Activated B cell treated with CpG ODN at 0.5 μM for 24 hours (primary cell): ENCODE measurements at regions not wholly inside any gene's neighbourhood (a gene's known extent, or its start where the extent isn't known, plus 50 kb on each side); places are given as distances from the start of the nearest gene placed in this dataset.

Experiments used
- ATAC-seq: fragments of 200-7000 bp; cut with Tn5 transposase; one replicate; pipeline ENCODE4 v1.10.0; 2021; ENCODE audit warnings: low read depth, mild to moderate bottlenecking, moderate library complexity
- CTCF ChIA-PET: fragments of 350-600 bp; sonication (Branson Sonifier 250); formaldehyde crosslinking; loops from one replicate; lab custom pipeline; 2021; ENCODE audit warnings: antibody characterized with exemption; lab: Charles Lee
- POLR2A ChIA-PET: fragments of 350-600 bp; sonication (Branson Sonifier 250); formaldehyde crosslinking; loops from one replicate; lab custom pipeline; 2021; ENCODE audit warnings: antibody characterized with exemption; lab: Charles Lee
- DNase-seq: peaks from one replicate; pipeline ENCODE4 v3.0.0; 2022
- H3K27ac Mint-ChIP-seq: one replicate; pipeline ENCODE4 v1.8.0; 2020; ENCODE audit warnings: mixed read lengths
- H3K27me3 Mint-ChIP-seq: one replicate; pipeline ENCODE4 v1.8.0; 2021; ENCODE audit warnings: mixed read lengths
- H3K36me3 Mint-ChIP-seq: one replicate; pipeline ENCODE4 v1.8.0; 2021; ENCODE audit warnings: low read depth, mixed read lengths
- H3K4me1 Mint-ChIP-seq: one replicate; pipeline ENCODE4 v1.8.0; 2021; ENCODE audit warnings: mixed read lengths
- H3K4me3 Mint-ChIP-seq: one replicate; pipeline ENCODE4 v1.8.0; 2020; ENCODE audit warnings: mild to moderate bottlenecking, mixed read lengths
- H3K9me3 Mint-ChIP-seq: one replicate; pipeline ENCODE4 v1.8.0; 2020; ENCODE audit warnings: mixed read lengths
- CTCF ChIP-seq: fragments of 200-600 bp; IDR thresholded peaks from one replicate; pipeline ENCODE4 v1.8.0; 2022; ENCODE audit warnings: antibody characterized with exemption, mild to moderate bottlenecking
- intact Hi-C: fragments of 100-400 bp; cut with micrococcal nuclease; formaldehyde crosslinking; loops from one replicate; pipeline ENCODE4 v1.15.1; 2024

- POLR2A ChIA-PET: no interaction called here
- Mint-ChIP-seq H3K4me1 (no peaks in the 10 kb centered on the region), H3K4me3 (no peak overlapping the region), H3K27me3 (peaks cover 8% of the 10 kb centered on the region), H3K36me3 (no peaks in the 10 kb centered on the region), H3K27ac (no peak overlapping the region), H3K9me3 (no peaks in the 10 kb centered on the region)
- intact Hi-C loops: no loop called here
- TF ChIP-seq CTCF: no peak
- DNase-seq: no peak
- ATAC-seq: no peak
- CTCF ChIA-PET: no interaction called here
Measured at GRCh38 chr9:117551171-117551570, 136.3 kb upstream of the ASTN2 start.

DNA sequence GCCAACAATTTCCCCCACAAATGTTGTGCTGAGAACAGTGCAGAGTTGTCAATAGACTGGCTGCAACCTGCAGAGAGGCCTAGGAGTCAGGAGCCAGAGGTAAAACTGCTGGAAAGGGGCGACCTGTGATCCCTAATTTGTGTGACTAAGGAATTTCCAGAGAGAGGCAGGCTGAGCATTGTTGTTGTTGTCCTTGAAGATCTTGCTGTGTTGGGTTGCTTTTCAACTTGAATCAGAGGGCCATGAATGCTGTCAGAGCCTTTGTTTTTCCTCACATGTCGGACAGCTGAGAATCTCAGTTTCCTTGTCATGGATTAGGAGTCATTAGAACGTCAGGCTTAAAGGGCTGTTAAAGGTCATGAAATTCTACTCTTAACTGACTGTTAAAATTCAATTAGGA, 134.6 kb upstream of the ASTN2 start:
- Mint-ChIP-seq H3K4me3 (no peak overlapping the region), H3K27me3 (peaks cover 10% of the 10 kb centered on the region), H3K4me1 (no peaks in the 10 kb centered on the region), H3K9me3 (no peaks in the 10 kb centered on the region), H3K36me3 (no peaks in the 10 kb centered on the region), H3K27ac (no peak overlapping the region)
- CTCF ChIA-PET: no interaction called here
- POLR2A ChIA-PET: no interaction called here
- no peak for ATAC-seq
- intact Hi-C loops: no loop called here
- no peak for DNase-seq
- TF ChIP-seq CTCF: no peak

GRCh38 chr9:117548556-117548955, 133.7 kb upstream of the ASTN2 start:
- no peak for DNase-seq
- Mint-ChIP-seq H3K9me3 (no peaks in the 10 kb centered on the region), H3K27me3 (peaks cover 10% of the 10 kb centered on the region), H3K4me3 (no peak overlapping the region), H3K4me1 (no peaks in the 10 kb centered on the region), H3K36me3 (no peaks in the 10 kb centered on the region), H3K27ac (no peak overlapping the region)
- intact Hi-C loops: no loop called here
- no peak for TF ChIP-seq CTCF
- CTCF ChIA-PET: no interaction called here
- POLR2A ChIA-PET: no interaction called here
- ATAC-seq: no peak

DNA sequence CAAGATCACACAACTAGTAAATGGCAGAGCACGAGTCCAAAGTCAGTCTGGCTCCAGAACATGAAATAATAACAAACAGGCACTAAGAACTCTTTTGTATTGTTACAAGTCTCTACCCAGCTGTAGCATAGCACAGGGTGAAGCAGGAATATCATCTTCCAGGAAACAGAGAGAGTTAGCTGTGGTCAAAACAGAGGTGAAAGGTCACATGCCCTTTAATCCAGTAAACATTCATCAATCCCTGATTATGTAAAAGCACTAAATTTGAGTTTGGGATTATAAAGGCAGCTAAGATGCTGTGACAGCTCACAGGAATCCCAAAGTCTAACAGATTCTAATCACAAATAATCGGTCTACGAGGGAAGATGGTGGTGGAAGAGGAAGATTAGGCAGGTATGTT, 133.0 kb upstream of the ASTN2 start:
- TF ChIP-seq CTCF: no peak
- no peak overlapping the region for H3K27ac Mint-ChIP-seq
- no peaks in the 10 kb centered on the region for H3K9me3 Mint-ChIP-seq
- no peaks in the 10 kb centered on the region for H3K4me1 Mint-ChIP-seq
- H3K4me3 Mint-ChIP-seq: no peak overlapping the region
- ATAC-seq: no peak
- intact Hi-C loops: no loop called here
- POLR2A ChIA-PET: no interaction called here
- H3K27me3 Mint-ChIP-seq: peaks cover 10% of the 10 kb centered on the region
- DNase-seq: no peak
- no peaks in the 10 kb centered on the region for H3K36me3 Mint-ChIP-seq
- CTCF ChIA-PET: no interaction called here

DNA sequence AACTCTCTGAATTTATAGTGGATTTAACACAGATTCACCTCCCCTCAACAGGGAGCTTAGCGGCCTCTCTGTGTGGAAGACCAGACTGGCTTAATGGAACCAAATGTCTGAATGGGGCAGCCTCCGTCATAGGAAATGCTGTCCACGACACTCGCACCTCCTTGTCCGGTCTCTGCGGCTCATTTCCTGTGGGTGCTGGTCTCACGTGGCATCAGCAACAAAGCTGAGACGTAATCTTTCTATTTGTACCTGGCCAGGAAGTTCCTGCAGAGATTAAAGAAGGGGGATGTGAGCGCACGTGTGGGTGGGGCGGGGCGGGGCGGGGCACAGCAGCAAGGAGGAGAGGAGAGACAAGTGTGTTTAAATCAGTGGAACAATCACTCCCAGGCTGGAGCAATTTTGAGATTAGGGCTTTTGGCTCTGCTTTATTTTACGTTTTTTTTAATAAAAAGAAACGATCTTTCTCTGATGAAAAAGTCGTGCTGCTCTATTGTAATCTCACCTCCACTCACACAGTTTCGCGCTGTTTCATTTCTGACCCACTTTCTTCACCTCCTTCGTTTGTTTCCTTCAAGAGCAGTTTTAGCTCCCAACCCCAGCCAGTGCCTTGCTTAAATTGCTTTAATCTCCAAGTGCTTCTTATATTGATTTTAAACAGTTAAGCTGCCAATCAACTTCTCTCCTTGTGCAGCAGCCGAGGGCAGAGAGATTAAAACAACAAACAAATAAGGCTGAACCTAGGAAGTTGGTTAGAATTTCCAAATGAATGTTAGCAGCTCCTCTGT, 132.2 kb upstream of the ASTN2 start:
- Mint-ChIP-seq H3K9me3 (no peaks in the 10 kb centered on the region), H3K27me3 (peaks cover 10% of the 10 kb centered on the region), H3K4me3 (no peak overlapping the region), H3K4me1 (no peaks in the 10 kb centered on the region), H3K36me3 (no peaks in the 10 kb centered on the region), H3K27ac (no peak overlapping the region)
- ChIA-PET POLR2A (no interaction called here), CTCF (no interaction called here)
- DNase-seq (no peak), ATAC-seq (no peak)
- intact Hi-C loops: no loop called here
- TF ChIP-seq CTCF: no peak
